SK-N-SH treated with all-trans-retinoic acid at 6 μM for 48 hours (cell line): ENCODE measurements at regions not wholly inside any gene's neighbourhood (a gene's known extent, or its start where the extent isn't known, plus 50 kb on each side); places are given as distances from the start of the nearest gene placed in this dataset.

Source experiments
- ARNTL ChIP-seq: fragments of 450-650 bp; formaldehyde crosslinking; IDR thresholded peaks from 2 replicates; pipeline ENCODE4 v1.5.0; 2020; ENCODE audit warnings: low read depth, mild to moderate bottlenecking, moderate library complexity, borderline replicate concordance
- BACH2 ChIP-seq: fragments of 250-450 bp; sonication (Bioruptor Pico); IDR thresholded peaks from 2 replicates; pipeline ENCODE4 v1.9.0; 2021; ENCODE audit warnings: mild to moderate bottlenecking, borderline replicate concordance
- CSDC2 ChIP-seq: fragments of 250-450 bp; sonication (Bioruptor Pico); IDR thresholded peaks from 2 replicates; pipeline ENCODE4 v1.5.0; 2020; ENCODE audit warnings: mild to moderate bottlenecking, moderate library complexity
- GLIS3 ChIP-seq: fragments of 250-450 bp; sonication (Bioruptor Pico); IDR thresholded peaks from 2 replicates; pipeline ENCODE4 v1.5.0; 2020; ENCODE audit warnings: mild to moderate bottlenecking, moderate library complexity
- ZFP3 ChIP-seq: fragments of 250-450 bp; sonication (Bioruptor Pico); IDR thresholded peaks from 2 replicates; pipeline ENCODE4 v1.5.0; 2020; ENCODE audit warnings: mild to moderate bottlenecking, moderate library complexity
- TF ChIP-seq, protein P1 (sequence below): fragments of 250-450 bp; sonication (Bioruptor Pico); IDR thresholded peaks from 2 replicates; pipeline ENCODE4 v1.8.0; 2020; ENCODE audit warnings: mild to moderate bottlenecking, moderate library complexity, borderline replicate concordance
- TF ChIP-seq, protein P2 (sequence below): fragments of 250-450 bp; sonication (Bioruptor Pico); IDR thresholded peaks from 2 replicates; pipeline ENCODE4 v1.5.1; 2020; ENCODE audit warnings: low read depth, mild to moderate bottlenecking, moderate library complexity
- TF ChIP-seq, protein P3 (sequence below): fragments of 250-450 bp; sonication (Bioruptor Pico); IDR thresholded peaks from 2 replicates; pipeline ENCODE4 v1.8.0; 2021; ENCODE audit warnings: low read depth, mild to moderate bottlenecking, moderate library complexity, borderline replicate concordance

DNA sequence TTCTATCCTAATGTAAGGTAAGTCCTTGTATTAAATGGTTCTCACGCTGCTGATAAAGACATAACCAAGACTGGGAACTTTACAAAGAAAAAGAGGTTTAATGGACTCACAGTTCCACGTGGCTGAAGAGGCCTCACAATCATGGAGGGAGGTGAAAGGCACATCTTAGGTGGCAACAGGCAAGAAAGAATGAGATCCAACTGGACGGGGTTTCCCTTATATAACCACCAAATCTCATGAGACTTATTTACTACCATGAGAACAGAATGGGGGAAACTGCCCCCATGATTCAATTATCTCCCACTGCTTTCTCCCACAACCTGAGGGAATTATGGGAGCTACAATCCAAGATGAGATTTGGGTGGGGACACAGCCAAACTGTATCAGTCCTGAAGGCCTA lies 136.6 kb downstream of the HTR1B start:
- no peak for TF ChIP-seq ZFP3
- TF ChIP-seq, protein P1, sequence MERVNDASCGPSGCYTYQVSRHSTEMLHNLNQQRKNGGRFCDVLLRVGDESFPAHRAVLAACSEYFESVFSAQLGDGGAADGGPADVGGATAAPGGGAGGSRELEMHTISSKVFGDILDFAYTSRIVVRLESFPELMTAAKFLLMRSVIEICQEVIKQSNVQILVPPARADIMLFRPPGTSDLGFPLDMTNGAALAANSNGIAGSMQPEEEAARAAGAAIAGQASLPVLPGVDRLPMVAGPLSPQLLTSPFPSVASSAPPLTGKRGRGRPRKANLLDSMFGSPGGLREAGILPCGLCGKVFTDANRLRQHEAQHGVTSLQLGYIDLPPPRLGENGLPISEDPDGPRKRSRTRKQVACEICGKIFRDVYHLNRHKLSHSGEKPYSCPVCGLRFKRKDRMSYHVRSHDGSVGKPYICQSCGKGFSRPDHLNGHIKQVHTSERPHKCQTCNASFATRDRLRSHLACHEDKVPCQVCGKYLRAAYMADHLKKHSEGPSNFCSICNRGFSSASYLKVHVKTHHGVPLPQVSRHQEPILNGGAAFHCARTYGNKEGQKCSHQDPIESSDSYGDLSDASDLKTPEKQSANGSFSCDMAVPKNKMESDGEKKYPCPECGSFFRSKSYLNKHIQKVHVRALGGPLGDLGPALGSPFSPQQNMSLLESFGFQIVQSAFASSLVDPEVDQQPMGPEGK (CRISPR knock-in tag): no peak
- TF ChIP-seq, protein P2, sequence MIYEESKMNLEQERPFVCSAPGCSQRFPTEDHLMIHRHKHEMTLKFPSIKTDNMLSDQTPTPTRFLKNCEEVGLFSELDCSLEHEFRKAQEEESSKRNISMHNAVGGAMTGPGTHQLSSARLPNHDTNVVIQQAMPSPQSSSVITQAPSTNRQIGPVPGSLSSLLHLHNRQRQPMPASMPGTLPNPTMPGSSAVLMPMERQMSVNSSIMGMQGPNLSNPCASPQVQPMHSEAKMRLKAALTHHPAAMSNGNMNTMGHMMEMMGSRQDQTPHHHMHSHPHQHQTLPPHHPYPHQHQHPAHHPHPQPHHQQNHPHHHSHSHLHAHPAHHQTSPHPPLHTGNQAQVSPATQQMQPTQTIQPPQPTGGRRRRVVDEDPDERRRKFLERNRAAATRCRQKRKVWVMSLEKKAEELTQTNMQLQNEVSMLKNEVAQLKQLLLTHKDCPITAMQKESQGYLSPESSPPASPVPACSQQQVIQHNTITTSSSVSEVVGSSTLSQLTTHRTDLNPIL (CRISPR knock-in tag): no peak
- TF ChIP-seq, protein P3, sequence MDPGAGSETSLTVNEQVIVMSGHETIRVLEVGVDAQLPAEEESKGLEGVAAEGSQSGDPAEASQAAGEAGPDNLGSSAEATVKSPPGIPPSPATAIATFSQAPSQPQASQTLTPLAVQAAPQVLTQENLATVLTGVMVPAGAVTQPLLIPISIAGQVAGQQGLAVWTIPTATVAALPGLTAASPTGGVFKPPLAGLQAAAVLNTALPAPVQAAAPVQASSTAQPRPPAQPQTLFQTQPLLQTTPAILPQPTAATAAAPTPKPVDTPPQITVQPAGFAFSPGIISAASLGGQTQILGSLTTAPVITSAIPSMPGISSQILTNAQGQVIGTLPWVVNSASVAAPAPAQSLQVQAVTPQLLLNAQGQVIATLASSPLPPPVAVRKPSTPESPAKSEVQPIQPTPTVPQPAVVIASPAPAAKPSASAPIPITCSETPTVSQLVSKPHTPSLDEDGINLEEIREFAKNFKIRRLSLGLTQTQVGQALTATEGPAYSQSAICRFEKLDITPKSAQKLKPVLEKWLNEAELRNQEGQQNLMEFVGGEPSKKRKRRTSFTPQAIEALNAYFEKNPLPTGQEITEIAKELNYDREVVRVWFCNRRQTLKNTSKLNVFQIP (CRISPR knock-in tag): no peak
- no peak for TF ChIP-seq BACH2
- TF ChIP-seq GLIS3 (CRISPR knock-in tag): no peak
- TF ChIP-seq ARNTL (CRISPR knock-in tag): no peak
- no peak for TF ChIP-seq CSDC2 (CRISPR knock-in tag)
